WERI-Rb-1 (cell line): ENCODE measurements at regions not wholly inside any gene's neighbourhood (a gene's known extent, or its start where the extent isn't known, plus 50 kb on each side); places are given as distances from the start of the nearest gene placed in this dataset.

Experiments used
- DNase-seq: peaks from one replicate; pipeline ENCODE4 v3.0.0-alpha.2; 2020
- H3K27ac ChIP-seq: fragments of 250-450 bp; sonication (Bioruptor Pico); 2 replicates; pipeline ENCODE4 v1.5.1; 2020; ENCODE audit warnings: mild to moderate bottlenecking, moderate library complexity
- H3K27me3 ChIP-seq: fragments of 250-450 bp; sonication (Bioruptor Pico); 2 replicates; pipeline ENCODE4 v1.5.1; 2021; ENCODE audit warnings: mild to moderate bottlenecking, low read depth, moderate library complexity; ENCODE audit not compliant: insufficient read depth, severe bottlenecking
- H3K36me3 ChIP-seq: fragments of 250-450 bp; sonication (Bioruptor Pico); 2 replicates; pipeline ENCODE4 v1.5.1; 2020; ENCODE audit warnings: mild to moderate bottlenecking, moderate library complexity
- H3K4me3 ChIP-seq: 2 replicates; pipeline ENCODE4 v1.5.1; 2011; ENCODE audit warnings: low read depth, mild to moderate bottlenecking, control low read depth, low read length
- H3K9me3 ChIP-seq: fragments of 250-450 bp; sonication (Bioruptor Pico); 2 replicates; pipeline ENCODE4 v1.5.1; 2021; ENCODE audit warnings: mild to moderate bottlenecking, moderate library complexity; ENCODE audit not compliant: severe bottlenecking
- CTCF ChIP-seq: IDR thresholded peaks from 2 replicates; pipeline ENCODE4 v1.5.1; 2011; ENCODE audit warnings: low read depth, mild to moderate bottlenecking, control low read depth, inconsistent platforms, low read length

GRCh38 chr10:131002031-131002861 lies 309.3 kb downstream of the TCERG1L start:
- H3K4me3 ChIP-seq, result no peak overlapping the region
- no peak overlapping the region for H3K27ac ChIP-seq
- no peaks in the 10 kb centered on the region for H3K9me3 ChIP-seq
- no peaks in the 10 kb centered on the region for H3K36me3 ChIP-seq
- no peak for DNase-seq
- no peak for TF ChIP-seq CTCF
- H3K27me3 ChIP-seq, result no peaks in the 10 kb centered on the region

GRCh38 chr10:131003455-131003854 lies 308.1 kb downstream of the TCERG1L start:
- no peak for TF ChIP-seq CTCF
- no peaks in the 10 kb centered on the region for H3K27me3 ChIP-seq
- no peak overlapping the region for H3K27ac ChIP-seq
- H3K9me3 ChIP-seq, result no peaks in the 10 kb centered on the region
- no peak overlapping the region for H3K4me3 ChIP-seq
- H3K36me3 ChIP-seq, result no peaks in the 10 kb centered on the region
- no peak for DNase-seq

- Histone ChIP-seq H3K4me3 (no peak overlapping the region), H3K9me3 (no peaks in the 10 kb centered on the region), H3K27me3 (no peaks in the 10 kb centered on the region), H3K27ac (no peak overlapping the region), H3K36me3 (no peaks in the 10 kb centered on the region)
- TF ChIP-seq CTCF, result no peak
- no peak for DNase-seq
Observed at GRCh38 chr10:131004276-131004675, 307.2 kb downstream of the TCERG1L start.

GRCh38 chr10:131006458-131007256 lies 304.9 kb downstream of the TCERG1L start:
- Histone ChIP-seq H3K27me3 (no peaks in the 10 kb centered on the region), H3K27ac (no peak overlapping the region), H3K9me3 (no peaks in the 10 kb centered on the region), H3K36me3 (no peaks in the 10 kb centered on the region), H3K4me3 (no peak overlapping the region)
- no peak for DNase-seq
- TF ChIP-seq CTCF, result no peak

GRCh38 chr10:131009791-131010190 lies 301.7 kb downstream of the TCERG1L start:
- H3K27ac ChIP-seq, result no peak overlapping the region
- DNase-seq, result no peak
- H3K36me3 ChIP-seq, result no peaks in the 10 kb centered on the region
- TF ChIP-seq CTCF, result no peak
- H3K27me3 ChIP-seq, result no peaks in the 10 kb centered on the region
- no peak overlapping the region for H3K4me3 ChIP-seq
- no peaks in the 10 kb centered on the region for H3K9me3 ChIP-seq
